Keratinocyte (primary cell): ENCODE measurements at regions not wholly inside any gene's neighbourhood (a gene's known extent, or its start where the extent isn't known, plus 50 kb on each side); places are given as distances from the start of the nearest gene placed in this dataset.

ENCODE experiments used
- DNase-seq: peaks from one replicate; pipeline ENCODE4 v3.0.0-alpha.2; 2011; ENCODE audit warnings: low read depth, missing footprints, low spot score
- FAIRE-seq: peaks from 2 replicates; lab custom pipeline; 2011; peaks lifted over from hg19 to GRCh38; lab: Jason Lieb, UNC
- H2AFZ ChIP-seq: 2 replicates; pipeline ENCODE4 v1.6.0; 2012; ENCODE audit warnings: low read length, control low read depth, inconsistent platforms; ENCODE audit not compliant: control insufficient read depth
- H3K27ac ChIP-seq: 2 replicates; pipeline ENCODE4 v1.5.1; 2011; ENCODE audit warnings: low read length; ENCODE audit not compliant: control insufficient read depth, insufficient read depth
- H3K27me3 ChIP-seq: 3 replicates; pipeline ENCODE4 v1.6.0; 2011; ENCODE audit warnings: low read length; ENCODE audit not compliant: control insufficient read depth, insufficient read depth; ENCODE audit errors: extremely low read depth
- H3K36me3 ChIP-seq, 2 experiments: 2 replicates in 1 of 2; 3 replicates in 1 of 2; pipeline ENCODE4 v1.5.1; 2011; ENCODE audit warnings: low read length in 2 of 2, mild to moderate bottlenecking in 1 of 2; ENCODE audit not compliant: control insufficient read depth in 2 of 2, insufficient read depth in 2 of 2; ENCODE audit errors: extremely low read depth in 1 of 2
- H3K4me1 ChIP-seq: 3 replicates; pipeline ENCODE4 v1.5.1; 2011; ENCODE audit warnings: low read length; ENCODE audit not compliant: control insufficient read depth, insufficient read depth; ENCODE audit errors: extremely low read depth
- H3K4me2 ChIP-seq: 3 replicates; pipeline ENCODE4 v1.6.0; 2011; ENCODE audit warnings: low read depth, low read length; ENCODE audit not compliant: control insufficient read depth, insufficient read depth; ENCODE audit errors: extremely low read depth
- H3K4me3 ChIP-seq, 3 experiments: fragments of 200-600 bp in 1 of 3; sonication (generic) in 1 of 3; 2 replicates in 2 of 3; 3 replicates in 1 of 3; pipeline ENCODE4 v1.5.1; 2011 to 2016; ENCODE audit warnings: low read length in 3 of 3, mild to moderate bottlenecking in 3 of 3, control low read depth in 2 of 3, inconsistent platforms in 1 of 3, low read depth in 1 of 3, mixed read lengths in 1 of 3, mixed run types in 1 of 3, moderate library complexity in 1 of 3; ENCODE audit not compliant: control insufficient read depth in 2 of 3, insufficient read depth in 2 of 3; ENCODE audit errors: extremely low read depth in 1 of 3
- H3K79me2 ChIP-seq: 2 replicates; pipeline ENCODE4 v1.6.0; 2012; ENCODE audit warnings: low read length; ENCODE audit not compliant: control insufficient read depth, insufficient read depth
- H3K9ac ChIP-seq: 3 replicates; pipeline ENCODE4 v1.6.0; 2011; ENCODE audit warnings: low read length; ENCODE audit not compliant: control insufficient read depth, insufficient read depth; ENCODE audit errors: extremely low read depth
- H3K9me1 ChIP-seq: 3 replicates; pipeline ENCODE4 v1.6.0; 2011; ENCODE audit warnings: low read length; ENCODE audit not compliant: control insufficient read depth, insufficient read depth; ENCODE audit errors: extremely low read depth
- H3K9me3 ChIP-seq: 2 replicates; pipeline ENCODE4 v1.5.1; 2012; ENCODE audit warnings: low read depth, low read length; ENCODE audit not compliant: control insufficient read depth
- H4K20me1 ChIP-seq: 3 replicates; pipeline ENCODE4 v1.6.0; 2011; ENCODE audit warnings: low read length; ENCODE audit not compliant: control insufficient read depth, insufficient read depth; ENCODE audit errors: extremely low read depth
- EZH2 ChIP-seq: IDR thresholded peaks from one replicate; pipeline ENCODE4 v1.6.1; 2012; ENCODE audit warnings: inconsistent platforms, mild to moderate bottlenecking, low read length, moderate library complexity
- dilution Hi-C: fragments of 300-500 bp; cut with MboI; formaldehyde crosslinking; loops from one replicate; pipeline ENCODE4 v1.7.0; 2020; ENCODE audit warnings: low sequenced_read_pairs; ENCODE audit not compliant: extremely low pct_ligation_motif_present
- TF ChIP-seq, protein P1 (sequence below), 3 experiments: IDR thresholded peaks in 1 of 3; conservative IDR thresholded peaks in 1 of 3; optimal IDR thresholded peaks in 1 of 3; 2 replicates in 2 of 3; 3 replicates in 1 of 3; pipeline versions ENCODE3 to v1.5.1; 2011; ENCODE audit warnings: low read length in 3 of 3, mild to moderate bottlenecking in 3 of 3, moderate library complexity in 2 of 3, control low read depth in 1 of 3, inconsistent platforms in 1 of 3; ENCODE audit not compliant: insufficient read depth in 2 of 3; ENCODE audit errors: extremely low read depth in 1 of 3

GRCh38 chr14:87632796-87633195 is 360.2 kb downstream of the GALC start:
- dilution Hi-C loops = no loop called here
- FAIRE-seq = no peak

GRCh38 chr14:87630846-87631245 is 362.1 kb downstream of the GALC start:
- no peak overlapping the region for H3K27ac ChIP-seq
- no peak overlapping the region for H3K4me2 ChIP-seq
- H4K20me1 ChIP-seq = no peaks in the 10 kb centered on the region
- FAIRE-seq = no peak
- H3K4me1 ChIP-seq = no peaks in the 10 kb centered on the region
- H3K4me3 ChIP-seq = no peak overlapping the region
- no peaks in the 10 kb centered on the region for H3K79me2 ChIP-seq
- no peaks in the 10 kb centered on the region for H3K9me3 ChIP-seq
- no peak for TF ChIP-seq EZH2
- TF ChIP-seq, protein P1, sequence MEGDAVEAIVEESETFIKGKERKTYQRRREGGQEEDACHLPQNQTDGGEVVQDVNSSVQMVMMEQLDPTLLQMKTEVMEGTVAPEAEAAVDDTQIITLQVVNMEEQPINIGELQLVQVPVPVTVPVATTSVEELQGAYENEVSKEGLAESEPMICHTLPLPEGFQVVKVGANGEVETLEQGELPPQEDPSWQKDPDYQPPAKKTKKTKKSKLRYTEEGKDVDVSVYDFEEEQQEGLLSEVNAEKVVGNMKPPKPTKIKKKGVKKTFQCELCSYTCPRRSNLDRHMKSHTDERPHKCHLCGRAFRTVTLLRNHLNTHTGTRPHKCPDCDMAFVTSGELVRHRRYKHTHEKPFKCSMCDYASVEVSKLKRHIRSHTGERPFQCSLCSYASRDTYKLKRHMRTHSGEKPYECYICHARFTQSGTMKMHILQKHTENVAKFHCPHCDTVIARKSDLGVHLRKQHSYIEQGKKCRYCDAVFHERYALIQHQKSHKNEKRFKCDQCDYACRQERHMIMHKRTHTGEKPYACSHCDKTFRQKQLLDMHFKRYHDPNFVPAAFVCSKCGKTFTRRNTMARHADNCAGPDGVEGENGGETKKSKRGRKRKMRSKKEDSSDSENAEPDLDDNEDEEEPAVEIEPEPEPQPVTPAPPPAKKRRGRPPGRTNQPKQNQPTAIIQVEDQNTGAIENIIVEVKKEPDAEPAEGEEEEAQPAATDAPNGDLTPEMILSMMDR (optimal IDR thresholded peaks at IDR 0.05 in 1 of 3, IDR thresholded peaks at IDR 0.05 in 1 of 3, conservative IDR thresholded peaks at IDR 0.05 in 1 of 3; ENCODE audit: extremely low read depth in 1 of 3, insufficient read depth in 2 of 3, low read length in 3 of 3) = no peak
- H3K36me3 ChIP-seq = no peaks in the 10 kb centered on the region
- no peak for DNase-seq
- H2AFZ ChIP-seq = no peak overlapping the region
- no peak overlapping the region for H3K9ac ChIP-seq
- dilution Hi-C loops = no loop called here
- no peaks in the 10 kb centered on the region for H3K27me3 ChIP-seq
- H3K9me1 ChIP-seq = no peaks in the 10 kb centered on the region

More at GRCh38 chr14:87632796-87633195, 360.2 kb downstream of the GALC start:
- no peak overlapping the region for H3K27ac ChIP-seq
- H4K20me1 ChIP-seq = no peaks in the 10 kb centered on the region
- DNase-seq = no peak
- no peak overlapping the region for H3K4me2 ChIP-seq
- no peaks in the 10 kb centered on the region for H3K36me3 ChIP-seq
- no peaks in the 10 kb centered on the region for H3K9me1 ChIP-seq
- H3K79me2 ChIP-seq = no peaks in the 10 kb centered on the region
- H3K9me3 ChIP-seq = no peaks in the 10 kb centered on the region
- no peaks in the 10 kb centered on the region for H3K27me3 ChIP-seq
- H3K4me1 ChIP-seq = no peaks in the 10 kb centered on the region
- H3K4me3 ChIP-seq = no peak overlapping the region
- TF ChIP-seq, protein P1 (optimal IDR thresholded peaks at IDR 0.05 in 1 of 3, IDR thresholded peaks at IDR 0.05 in 1 of 3, conservative IDR thresholded peaks at IDR 0.05 in 1 of 3; ENCODE audit: extremely low read depth in 1 of 3, insufficient read depth in 2 of 3, low read length in 3 of 3) = no peak
- TF ChIP-seq EZH2 = no peak
- no peak overlapping the region for H2AFZ ChIP-seq
- no peak overlapping the region for H3K9ac ChIP-seq
